A549 (cell line): ENCODE measurements at regions not wholly inside any gene's neighbourhood (a gene's known extent, or its start where the extent isn't known, plus 50 kb on each side); places are given as distances from the start of the nearest gene placed in this dataset.
"Not testable (repeated sequence)": the region's sequence is repeated elsewhere in the genome, so short reads cannot be mapped to it uniquely, and the experiment has no call there.

Experiments used
- ATAC-seq, 2 experiments: fragments of 200-7000 bp in 1 of 2; fragments of >200 bp in 1 of 2; cut with Nextera tagmentation in 1 of 2; cut with Tn5 transposase in 1 of 2; 3 replicates each; pipeline versions ENCODE4 v1.8.0 to v1.9.1; 2018 to 2020; ENCODE audit warnings: mild to moderate bottlenecking in 1 of 2, moderate library complexity in 1 of 2
- CTCF ChIA-PET: fragments of 300-600 bp; sonication (Branson Sonifier 250); formaldehyde crosslinking; extraction: SDS; loops from one replicate; lab custom pipeline; 2021; ENCODE audit warnings: antibody characterized with exemption, inconsistent platforms; lab: Yijun Ruan, JAX
- POLR2A ChIA-PET: fragments of 350-600 bp; formaldehyde crosslinking; extraction: SDS; loops from one replicate; lab custom pipeline; 2021; ENCODE audit warnings: antibody characterized with exemption, inconsistent platforms; lab: Yijun Ruan, JAX
- DNase-seq, 2 experiments: peaks; one replicate each; pipeline versions ENCODE4 v3.0.0 to v3.0.0-alpha.2; 2011 to 2016; ENCODE audit warnings: low read depth in 1 of 2, low spot score in 1 of 2
- FAIRE-seq: peaks from 2 replicates; lab custom pipeline; 2011; peaks lifted over from hg19 to GRCh38; lab: Jason Lieb, UNC
- H3K27ac ChIP-seq, 2 experiments: fragments of >200 bp; sonication (Bioruptor Twin); formaldehyde crosslinking; 3 replicates each; pipeline ENCODE4 v1.5.1; 2016 to 2017
- H3K4me1 ChIP-seq: fragments of >200 bp; sonication (Bioruptor Twin); formaldehyde crosslinking; 3 replicates; pipeline ENCODE4 v1.6.1; 2016
- H3K4me2 ChIP-seq: fragments of >200 bp; sonication (Bioruptor Twin); formaldehyde crosslinking; 3 replicates; pipeline ENCODE4 v1.6.1; 2016
- H3K4me3 ChIP-seq: fragments of >200 bp; sonication (Bioruptor Twin); formaldehyde crosslinking; 3 replicates; pipeline ENCODE4 v1.5.1; 2016
- H3K9me3 ChIP-seq: fragments of >200 bp; sonication (Bioruptor Twin); formaldehyde crosslinking; 3 replicates; pipeline ENCODE4 v1.6.1; 2016
- BHLHE40 ChIP-seq: IDR thresholded peaks from 2 replicates; pipeline ENCODE4 v1.6.1; 2012; ENCODE audit warnings: low read depth, low read length, inconsistent platforms
- CBX8 ChIP-seq: fragments of 200-600 bp; sonication (generic); IDR thresholded peaks from 2 replicates; pipeline ENCODE4 v1.6.1; 2016
- CHD2 ChIP-seq: fragments of 150-350 bp; IDR thresholded peaks from 2 replicates; pipeline ENCODE4 v1.6.1; 2014; ENCODE audit warnings: low read length; ENCODE audit not compliant: partially characterized antibody
- EHMT2 ChIP-seq: fragments of 200-600 bp; sonication (generic); IDR thresholded peaks from 2 replicates; pipeline ENCODE4 v1.6.1; 2016; ENCODE audit warnings: antibody characterized with exemption, low read depth, mild to moderate bottlenecking, moderate library complexity
- ELK1 ChIP-seq: fragments of 150-350 bp; IDR thresholded peaks from 2 replicates; pipeline ENCODE4 v1.6.1; 2014; ENCODE audit warnings: low read depth, mild to moderate bottlenecking, low read length
- ESRRA ChIP-seq: fragments of 150-350 bp; IDR thresholded peaks from 2 replicates; pipeline ENCODE4 v1.6.1; 2014; ENCODE audit warnings: mild to moderate bottlenecking, low read length, borderline replicate concordance
- GATA3 ChIP-seq: IDR thresholded peaks from 2 replicates; pipeline ENCODE4 v1.6.1; 2012; ENCODE audit warnings: borderline replicate concordance
- HES2 ChIP-seq: fragments of >200 bp; sonication (Bioruptor Twin); formaldehyde crosslinking; IDR thresholded peaks from 2 replicates; pipeline ENCODE4 v1.6.1; 2016
- HMGXB4 ChIP-seq: fragments of 250-450 bp; sonication (Bioruptor Pico); IDR thresholded peaks from 2 replicates; pipeline ENCODE4 v1.5.0; 2021; ENCODE audit warnings: mild to moderate bottlenecking, moderate library complexity, borderline replicate concordance
- HOXA7 ChIP-seq: fragments of 250-450 bp; sonication (Bioruptor Pico); IDR thresholded peaks from 2 replicates; pipeline ENCODE4 v1.5.0; 2020; ENCODE audit warnings: mild to moderate bottlenecking, moderate library complexity
- HOXB13 ChIP-seq: fragments of 250-450 bp; sonication (Bioruptor Pico); IDR thresholded peaks from 2 replicates; pipeline ENCODE4 v1.5.0; 2020; ENCODE audit warnings: low read depth, mild to moderate bottlenecking, moderate library complexity
- NFE2L2 ChIP-seq: fragments of 150-350 bp; conservative IDR thresholded peaks from 2 replicates; pipeline ENCODE4 v1.6.1; 2014; ENCODE audit warnings: low read length
- PBX3 ChIP-seq: IDR thresholded peaks from 2 replicates; pipeline ENCODE4 v1.6.1; 2012
- SMC3 ChIP-seq: fragments of >200 bp; sonication (Bioruptor Twin); formaldehyde crosslinking; IDR thresholded peaks from 3 replicates; pipeline ENCODE4 v1.6.1; 2018; ENCODE audit warnings: inconsistent platforms
- SREBF2 ChIP-seq: fragments of 450-650 bp; IDR thresholded peaks from 2 replicates; pipeline ENCODE4 v1.6.1; 2014; ENCODE audit warnings: mild to moderate bottlenecking, moderate library complexity
- TP53 ChIP-seq: fragments of 250-450 bp; sonication (Bioruptor Pico); IDR thresholded peaks from 2 replicates; pipeline ENCODE4 v1.5.0; 2021; ENCODE audit warnings: mild to moderate bottlenecking, moderate library complexity
- USF2 ChIP-seq: fragments of 450-650 bp; IDR thresholded peaks from 2 replicates; pipeline ENCODE4 v1.6.1; 2014; ENCODE audit warnings: antibody characterized with exemption
- ZFP36 ChIP-seq: fragments of 450-650 bp; IDR thresholded peaks from 2 replicates; pipeline ENCODE4 v1.6.1; 2014; ENCODE audit warnings: borderline replicate concordance; ENCODE audit not compliant: partially characterized antibody
- ZSCAN20 ChIP-seq: fragments of 250-450 bp; sonication (Bioruptor Pico); IDR thresholded peaks from 2 replicates; pipeline ENCODE4 v1.8.0; 2022; ENCODE audit warnings: mild to moderate bottlenecking, moderate library complexity
- WGBS: methylation state at CpG from one replicate; pipeline ENCODE4 v1.1.6; 2017; ENCODE audit errors: missing lambda C conversion rate; 5-methylcytosine and 5-hydroxymethylcytosine counted together

- no peak for TF ChIP-seq HMGXB4 (CRISPR knock-in tag)
- no peak for TF ChIP-seq SREBF2
Observed at GRCh38 chr10:44752451-44753441, 158.4 kb upstream of the TMEM72 start (continued).

GRCh38 chr10:44754355-44754754 lies 156.8 kb upstream of the TMEM72 start:
- DNase-seq, H3K4me3 ChIP-seq, H3K4me1 ChIP-seq, FAIRE-seq, H3K4me2 ChIP-seq, ATAC-seq, POLR2A ChIA-PET, H3K27ac ChIP-seq, H3K9me3 ChIP-seq, CTCF ChIA-PET: not testable (repeated sequence)
- 26% methylated on average over 2 of the region's 2 CpGs for WGBS

- ATAC-seq (no peak), DNase-seq (no peak), FAIRE-seq (no peak)
- TF ChIP-seq SREBF2 (no peak), HES2 (no peak), BHLHE40 (no peak), CHD2 (no peak), GATA3 (no peak), EHMT2 (no peak), NFE2L2 (no peak), TP53 (no peak), ELK1 (no peak), ESRRA (no peak), USF2 (no peak), SMC3 (no peak)
- H3K4me3 ChIP-seq: no peak overlapping the region
- H3K4me2 ChIP-seq: no peak overlapping the region
- H3K27ac ChIP-seq: no peak overlapping the region
- no peaks in the 10 kb centered on the region for H3K4me1 ChIP-seq
- CTCF ChIA-PET: no interaction called here
- H3K9me3 ChIP-seq: no peaks in the 10 kb centered on the region
- 37% methylated on average over 4 of the region's 4 CpGs for WGBS
- POLR2A ChIA-PET: no interaction called here
Observed at GRCh38 chr10:44755481-44755880, 155.7 kb upstream of the TMEM72 start.

GRCh38 chr10:44756216-44756615 lies 154.9 kb upstream of the TMEM72 start:
- TF ChIP-seq PBX3: no peak
- no peak for TF ChIP-seq HOXA7 (CRISPR knock-in tag)
- no peak for TF ChIP-seq CBX8
- TF ChIP-seq ZFP36: no peak
- no peak for TF ChIP-seq NFE2L2
- no peak for TF ChIP-seq CHD2
- TF ChIP-seq SREBF2: no peak
- no peak for TF ChIP-seq ZSCAN20 (CRISPR knock-in tag)
- no peak for TF ChIP-seq HOXB13 (CRISPR knock-in tag)
- Histone ChIP-seq H3K4me2 (no peak overlapping the region), H3K9me3 (no peaks in the 10 kb centered on the region), H3K27ac (no peak overlapping the region), H3K4me3 (no peak overlapping the region), H3K4me1 (no peaks in the 10 kb centered on the region)
- 49% methylated on average over 6 of the region's 6 CpGs for WGBS
- POLR2A ChIA-PET: no interaction called here
- ATAC-seq: no peak
- CTCF ChIA-PET: no interaction called here
- FAIRE-seq: no peak
- DNase-seq: no peak
